IMR-90 (cell line): ENCODE measurements at regions not wholly inside any gene's neighbourhood (a gene's known extent, or its start where the extent isn't known, plus 50 kb on each side); places are given as distances from the start of the nearest gene placed in this dataset.

Experiments used
- ATAC-seq: fragments of 200-7000 bp; cut with Tn5 transposase; 2 replicates; pipeline ENCODE4 v1.9.1; 2020; ENCODE audit warnings: low read depth, mild to moderate bottlenecking, moderate library complexity
- BruUV-seq: library from RNA; stranded (reverse); fragments of 400-500 nt; replicated peaks from 2 replicates; lab custom pipeline; 2021; lab: Mats Ljungman, UMichigan
- CTCF ChIA-PET: fragments of 300-600 bp; formaldehyde crosslinking; extraction: SDS; loops from one replicate; lab custom pipeline; 2021; ENCODE audit warnings: antibody characterized with exemption; lab: Yijun Ruan, JAX
- POLR2A ChIA-PET: fragments of 300-600 bp; sonication (Branson Sonifier 250); formaldehyde crosslinking; loops from one replicate; lab custom pipeline; 2022; ENCODE audit warnings: antibody characterized with exemption; ENCODE audit not compliant: unreplicated experiment; lab: Charles Lee
- DNase-seq: peaks from one replicate; pipeline ENCODE4 v3.0.0; 2013
- H2AFZ ChIP-seq: replicated peaks from 2 replicates; pipeline ENCODE3; 2013; ENCODE audit warnings: low read length, mild to moderate bottlenecking; ENCODE audit not compliant: poor library complexity
- H2AK5ac ChIP-seq: 2 replicates; pipeline ENCODE4 v1.6.1; 2013; ENCODE audit warnings: low read depth, low read length, inconsistent platforms
- H2AK9ac ChIP-seq: replicated peaks from 2 replicates; pipeline ENCODE3; 2013; ENCODE audit warnings: mild to moderate bottlenecking, low read depth, low read length, moderate library complexity; ENCODE audit not compliant: poor library complexity
- H2BK120ac ChIP-seq: 2 replicates; pipeline ENCODE4 v1.6.1; 2013; ENCODE audit warnings: low read depth, low read length, inconsistent platforms
- H2BK15ac ChIP-seq: 3 replicates; pipeline ENCODE4 v1.6.1; 2013; ENCODE audit warnings: low read depth, low read length, inconsistent platforms
- H2BK20ac ChIP-seq: 2 replicates; pipeline ENCODE4 v1.6.1; 2013; ENCODE audit warnings: low read depth, mild to moderate bottlenecking, inconsistent platforms, low read length, moderate library complexity
- H2BK5ac ChIP-seq: 2 replicates; pipeline ENCODE4 v1.6.1; 2013; ENCODE audit warnings: mild to moderate bottlenecking, low read depth, low read length, inconsistent platforms; ENCODE audit not compliant: poor library complexity, severe bottlenecking
- H3K14ac ChIP-seq: replicated peaks from 2 replicates; pipeline ENCODE4 v1.6.1; 2013; ENCODE audit warnings: low read depth, low read length, inconsistent platforms
- H3K18ac ChIP-seq: 2 replicates; pipeline ENCODE4 v1.6.1; 2013; ENCODE audit warnings: low read depth, low read length, control low read depth
- H3K23ac ChIP-seq: 2 replicates; pipeline ENCODE4 v1.6.1; 2013; ENCODE audit warnings: low read depth, low read length, inconsistent platforms
- H3K27ac ChIP-seq: 2 replicates; pipeline ENCODE4 v1.5.1; 2013; ENCODE audit warnings: mild to moderate bottlenecking, control low read depth, low read length; ENCODE audit not compliant: insufficient read depth
- H3K27me3 ChIP-seq: 2 replicates; pipeline ENCODE4 v1.6.1; 2013; ENCODE audit warnings: low read length; ENCODE audit not compliant: control insufficient read depth, insufficient read depth
- H3K36me3 ChIP-seq: 2 replicates; pipeline ENCODE4 v1.6.1; 2013; ENCODE audit warnings: low read length, mixed read lengths; ENCODE audit not compliant: control insufficient read depth, insufficient read depth
- H3K4ac ChIP-seq: 2 replicates; pipeline ENCODE4 v1.6.1; 2013; ENCODE audit warnings: low read depth, low read length, inconsistent platforms
- H3K4me1 ChIP-seq: 2 replicates; pipeline ENCODE4 v1.6.1; 2013; ENCODE audit warnings: low read length, mixed read lengths; ENCODE audit not compliant: control insufficient read depth, insufficient read depth
- H3K4me2 ChIP-seq: 2 replicates; pipeline ENCODE4 v1.6.1; 2013; ENCODE audit warnings: low read depth, mild to moderate bottlenecking, control low read depth, low read length, moderate library complexity
- H3K4me3 ChIP-seq: 2 replicates; pipeline ENCODE4 v1.5.1; 2013; ENCODE audit warnings: low read depth, mild to moderate bottlenecking, control low read depth, low read length, moderate library complexity; ENCODE audit not compliant: insufficient read depth
- H3K56ac ChIP-seq: 2 replicates; pipeline ENCODE4 v1.6.1; 2013; ENCODE audit warnings: low read length, inconsistent platforms; ENCODE audit not compliant: insufficient read depth; ENCODE audit errors: extremely low read depth
- H3K79me1 ChIP-seq, 2 experiments: 2 replicates each; pipeline ENCODE4 v1.6.1; 2013; ENCODE audit warnings: low read length in 2 of 2, inconsistent platforms in 1 of 2, low read depth in 1 of 2
- H3K9ac ChIP-seq: 2 replicates; pipeline ENCODE4 v1.6.1; 2013; ENCODE audit warnings: low read depth, low read length, control low read depth
- H3K9me1 ChIP-seq: 2 replicates; pipeline ENCODE4 v1.6.1; 2013; ENCODE audit warnings: low read length, inconsistent platforms; ENCODE audit not compliant: insufficient read depth
- H3K9me3 ChIP-seq: 2 replicates; pipeline ENCODE4 v1.6.1; 2013; ENCODE audit warnings: low read length; ENCODE audit not compliant: control insufficient read depth, insufficient read depth
- H4K20me1 ChIP-seq: 2 replicates; pipeline ENCODE4 v1.6.1; 2013; ENCODE audit warnings: low read length, inconsistent platforms; ENCODE audit not compliant: insufficient read depth
- H4K5ac ChIP-seq: 2 replicates; pipeline ENCODE4 v1.6.1; 2013; ENCODE audit warnings: mild to moderate bottlenecking, low read depth, low read length, control low read depth
- H4K8ac ChIP-seq, 2 experiments: 2 replicates each; pipeline ENCODE4 v1.6.1; 2013; ENCODE audit warnings: low read depth in 2 of 2, low read length in 2 of 2, control low read depth in 1 of 2, inconsistent platforms in 1 of 2
- H4K91ac ChIP-seq: 2 replicates; pipeline ENCODE4 v1.6.1; 2013; ENCODE audit warnings: low read depth, low read length, inconsistent platforms; ENCODE audit not compliant: insufficient read depth
- BHLHE40 ChIP-seq: fragments of 150-350 bp; IDR thresholded peaks from 2 replicates; pipeline ENCODE4 v1.6.1; 2016; ENCODE audit warnings: mild to moderate bottlenecking, low read depth, low read length
- CEBPB ChIP-seq: IDR thresholded peaks from 2 replicates; pipeline ENCODE4 v1.6.1; 2012; ENCODE audit warnings: low read depth, low read length, improper control_type of control experiment
- CHD1 ChIP-seq: IDR thresholded peaks from 2 replicates; pipeline ENCODE4 v1.6.1; 2012; ENCODE audit warnings: low read depth, low read length, improper control_type of control experiment
- CTCF ChIP-seq: conservative IDR thresholded peaks from 2 replicates; pipeline ENCODE4 v1.5.1; 2012; ENCODE audit warnings: mild to moderate bottlenecking, low read depth, low read length, improper control_type of control experiment
- ELK1 ChIP-seq: fragments of 150-350 bp; IDR thresholded peaks from 2 replicates; pipeline ENCODE4 v1.6.1; 2016; ENCODE audit warnings: low read depth, mild to moderate bottlenecking, low read length, moderate library complexity, borderline replicate concordance
- FOS ChIP-seq: fragments of 150-350 bp; IDR thresholded peaks from 2 replicates; pipeline ENCODE4 v1.6.1; 2016; ENCODE audit warnings: low read depth, low read length
- MAFK ChIP-seq: IDR thresholded peaks from 2 replicates; pipeline ENCODE4 v1.6.1; 2012; ENCODE audit warnings: low read depth, low read length, improper control_type of control experiment
- MAZ ChIP-seq: IDR thresholded peaks from 2 replicates; pipeline ENCODE4 v1.6.1; 2012; ENCODE audit warnings: low read depth, mild to moderate bottlenecking, low read length, improper control_type of control experiment, moderate library complexity, borderline replicate concordance
- MXI1 ChIP-seq: IDR thresholded peaks from 2 replicates; pipeline ENCODE4 v1.6.1; 2012; ENCODE audit warnings: low read depth, mild to moderate bottlenecking, low read length, moderate library complexity, borderline replicate concordance
- NFE2L2 ChIP-seq: fragments of 150-350 bp; IDR thresholded peaks from 2 replicates; pipeline ENCODE4 v1.6.1; 2016; ENCODE audit warnings: low read depth, mild to moderate bottlenecking, low read length
- POLR2A ChIP-seq: IDR thresholded peaks from 2 replicates; pipeline ENCODE4 v1.6.1; 2012; ENCODE audit warnings: mild to moderate bottlenecking, low read depth, low read length
- RAD21 ChIP-seq: IDR thresholded peaks from 2 replicates; pipeline ENCODE4 v1.6.1; 2012; ENCODE audit warnings: low read length, improper control_type of control experiment
- RCOR1 ChIP-seq: IDR thresholded peaks from 2 replicates; pipeline ENCODE4 v1.6.1; 2012; ENCODE audit warnings: mild to moderate bottlenecking, low read length, improper control_type of control experiment; ENCODE audit not compliant: insufficient replicate concordance
- RFX5 ChIP-seq: IDR thresholded peaks from 2 replicates; pipeline ENCODE4 v1.8.0; 2012; ENCODE audit warnings: low read depth, mild to moderate bottlenecking, low read length, moderate library complexity
- SMC3 ChIP-seq: fragments of 150-350 bp; IDR thresholded peaks from 2 replicates; pipeline ENCODE4 v1.6.1; 2016; ENCODE audit warnings: low read depth, mild to moderate bottlenecking, antibody characterized with exemption, low read length, moderate library complexity
- USF2 ChIP-seq: fragments of 150-350 bp; IDR thresholded peaks from 2 replicates; pipeline ENCODE4 v1.6.1; 2017; ENCODE audit warnings: mild to moderate bottlenecking, antibody characterized with exemption, low read length, low read depth
- WGBS, 2 experiments: methylation state at CpG; one replicate each; pipeline versions ENCODE4 v1.1.5 to v1.1.7; 2013; ENCODE audit warnings: missing lambda C conversion rate in 2 of 2; ENCODE audit not compliant: insufficient read length in 1 of 2; ENCODE audit errors: extremely low coverage in 2 of 2; 5-methylcytosine and 5-hydroxymethylcytosine counted together
- dilution Hi-C: fragments of 300-500 bp; cut with HindIII; formaldehyde crosslinking; loops from one replicate; pipeline ENCODE4 v1.14.3; 2018; ENCODE audit warnings: low sequenced_read_pairs; ENCODE audit not compliant: unreplicated experiment
- in situ Hi-C: fragments of 300-500 bp; cut with MboI; formaldehyde crosslinking; loops from 3 replicates; pipeline ENCODE4 v1.14.3; 2019; ENCODE audit warnings: low sequenced_read_pairs, inconsistent platforms, mixed read lengths
- intact Hi-C: fragments of 100-400 bp; cut with micrococcal nuclease; formaldehyde crosslinking; loops from 2 replicates; pipeline ENCODE4 v1.10.0; 2022

- Histone ChIP-seq H4K5ac (no peak overlapping the region), H2BK20ac (no peak overlapping the region), H3K14ac (no peak overlapping the region), H3K79me1 (no peaks in the 10 kb centered on the region), H4K20me1 (no peaks in the 10 kb centered on the region), H3K27me3 (peaks cover 2% of the 10 kb centered on the region; the same call in 1 of the 2 replicates), H3K4me3 (no peak overlapping the region), H2AK9ac (no peak overlapping the region), H3K9me1 (peaks cover 15% of the 10 kb centered on the region), H3K9ac (no peak overlapping the region), H4K8ac (no peak overlapping the region), H3K4ac (no peak overlapping the region), H2BK15ac (no peak overlapping the region), H2AK5ac (no peak overlapping the region), H3K9me3 (no peaks in the 10 kb centered on the region), H3K23ac (no peak overlapping the region), H3K56ac (no peak overlapping the region), H2AFZ (no peak overlapping the region), H3K4me2 (no peak overlapping the region), H3K36me3 (no peaks in the 10 kb centered on the region), H2BK120ac (no peak overlapping the region), H3K18ac (no peak overlapping the region), H3K4me1 (peaks cover 6% of the 10 kb centered on the region; the same call in 1 of the 2 replicates), H2BK5ac (no peak overlapping the region), H4K91ac (no peak overlapping the region), H3K27ac (no peak overlapping the region)
- WGBS, 2 experiments: 88% methylated on average over 11 of the region's 26 CpGs; no CpG with 5 or more reads in 1 of the 2 experiments
- in situ Hi-C loops: no loop called here
- TF ChIP-seq NFE2L2 (no peak), CEBPB (no peak), CTCF (no peak), USF2 (no peak), MAZ (no peak), MAFK (no peak), SMC3 (no peak), POLR2A (no peak), BHLHE40 (no peak), RAD21 (no peak), CHD1 (no peak), MXI1 (no peak), RFX5 (no peak), FOS (no peak), ELK1 (no peak), RCOR1 (no peak)
- no peak for DNase-seq
- dilution Hi-C loops: no loop called here
- intact Hi-C loops: no loop called here
- CTCF ChIA-PET: no interaction called here
- POLR2A ChIA-PET: no interaction called here
- no TSS peak for BruUV-seq
- no peak for ATAC-seq
These were observed 71.2 kb upstream of the INSIG1 start for GRCh38 chr7:155226261-155227003.
